NB4 (cell line): ENCODE measurements at regions not wholly inside any gene's neighbourhood (a gene's known extent, or its start where the extent isn't known, plus 50 kb on each side); places are given as distances from the start of the nearest gene placed in this dataset.

Experiments used
- DNase-seq: peaks from one replicate; pipeline ENCODE4 v3.0.0; 2010; ENCODE audit warnings: low read depth
- H3K4me3 ChIP-seq: one replicate; pipeline ENCODE4 v1.5.1; 2011; ENCODE audit warnings: mild to moderate bottlenecking, low read depth, low read length, moderate library complexity
- CTCF ChIP-seq: IDR thresholded peaks from one replicate; pipeline ENCODE4 v1.5.1; 2012; ENCODE audit warnings: low read depth, low read length
- MAX ChIP-seq: IDR thresholded peaks from 2 replicates; pipeline ENCODE4 v1.6.1; 2011; ENCODE audit warnings: low read depth, low read length
- MYC ChIP-seq: IDR thresholded peaks from 2 replicates; pipeline ENCODE4 v1.6.1; 2011; ENCODE audit warnings: low read depth, low read length
- POLR2A ChIP-seq: IDR thresholded peaks from 2 replicates; pipeline ENCODE4 v1.6.1; 2011; ENCODE audit warnings: mild to moderate bottlenecking; ENCODE audit not compliant: insufficient read length; ENCODE audit errors: extremely low read depth

- no peak for DNase-seq
- no peak overlapping the region for H3K4me3 ChIP-seq
- TF ChIP-seq POLR2A (no peak), MAX (no peak), MYC (no peak), CTCF (no peak)
These were observed 239.6 kb upstream of the DEFB112 start for GRCh38 chr6:50289366-50289765.

GRCh38 chr6:50301307-50301706 is 251.6 kb upstream of the DEFB112 start:
- TF ChIP-seq MAX (no peak), CTCF (no peak), MYC (no peak), POLR2A (no peak)
- H3K4me3 ChIP-seq, result no peak overlapping the region
- DNase-seq, result no peak

GRCh38 chr6:50305660-50306059 is 255.9 kb upstream of the DEFB112 start:
- no peak overlapping the region for H3K4me3 ChIP-seq
- DNase-seq, result peak; percentile 7
- TF ChIP-seq MYC (no peak), POLR2A (no peak), CTCF (no peak), MAX (no peak)

GRCh38 chr6:50318536-50318935 is 268.8 kb upstream of the DEFB112 start:
- TF ChIP-seq CTCF (no peak), MYC (no peak), MAX (no peak), POLR2A (no peak)
- no peak for DNase-seq
- H3K4me3 ChIP-seq, result no peak overlapping the region

- TF ChIP-seq MAX (no peak), POLR2A (no peak), CTCF (no peak), MYC (no peak)
- DNase-seq, result no peak
These were observed 280.6 kb upstream of the DEFB112 start for GRCh38 chr6:50330347-50330746.

GRCh38 chr6:50330963-50331362 is 281.2 kb upstream of the DEFB112 start:
- H3K4me3 ChIP-seq, result no peak overlapping the region
- DNase-seq, result no peak
- no peak for TF ChIP-seq MYC
- TF ChIP-seq CTCF, result no peak
- TF ChIP-seq POLR2A, result no peak
- TF ChIP-seq MAX, result no peak

More at GRCh38 chr6:50330347-50330746, 280.6 kb upstream of the DEFB112 start:
- no peak overlapping the region for H3K4me3 ChIP-seq
